Hepatic stellate cell (primary cell): ENCODE measurements at regions not wholly inside any gene's neighbourhood (a gene's known extent, or its start where the extent isn't known, plus 50 kb on each side); places are given as distances from the start of the nearest gene placed in this dataset.

Experiments used
- DNase-seq: peaks from one replicate; pipeline ENCODE4 v3.0.0; 2011; ENCODE audit warnings: low spot score

- DNase-seq = no peak
These were observed 61.5 kb upstream of the SLC4A4 start for GRCh38 chr4:71277353-71277752.

GRCh38 chr4:71283642-71284257, 55.1 kb upstream of the SLC4A4 start:
- DNase-seq = no peak

DNA sequence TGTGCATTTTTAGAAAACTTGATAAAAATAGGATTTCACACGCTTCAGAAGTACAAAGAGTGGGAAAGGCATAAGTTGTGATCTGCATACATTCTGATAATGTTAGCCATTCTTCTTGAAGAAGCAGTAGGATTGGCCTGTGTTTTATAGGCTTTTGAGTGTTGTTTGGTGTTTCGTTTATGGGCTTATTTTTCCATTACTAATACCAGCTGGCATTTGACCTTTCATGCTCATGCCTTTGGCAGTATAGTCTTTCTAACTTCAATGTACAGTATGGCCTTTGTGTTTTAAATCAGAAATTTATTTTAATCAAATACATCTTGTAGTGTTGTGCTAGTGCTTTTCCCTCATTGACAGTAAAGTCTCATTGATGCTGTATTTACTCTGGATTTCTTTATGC, 51.5 kb upstream of the SLC4A4 start:
- DNase-seq = no peak

GRCh38 chr4:71288875-71289274, 49.9 kb upstream of the SLC4A4 start:
- DNase-seq = no peak
